SU-DHL-6 (cell line): ENCODE measurements at regions not wholly inside any gene's neighbourhood (a gene's known extent, or its start where the extent isn't known, plus 50 kb on each side); places are given as distances from the start of the nearest gene placed in this dataset.

Experiments
- CTCF ChIP-seq: fragments of 200-600 bp; sonication (generic); IDR thresholded peaks from one replicate; pipeline ENCODE4 v1.5.1; 2017; ENCODE audit warnings: antibody characterized with exemption, mild to moderate bottlenecking, low read length, moderate library complexity; ENCODE audit not compliant: insufficient read depth, poor library complexity, severe bottlenecking
- EZH2phosphoT487 ChIP-seq: fragments of 200-600 bp; sonication (generic), shearing (Covaris generic); conservative IDR thresholded peaks from 2 replicates; pipeline ENCODE4 v1.6.1; 2018; ENCODE audit warnings: mild to moderate bottlenecking, antibody characterized with exemption, low read length, moderate library complexity, mixed read lengths

GRCh38 chr1:30373471-30374399 is 349.6 kb downstream of the MATN1 start:
- TF ChIP-seq CTCF = no peak
- no peak for TF ChIP-seq EZH2phosphoT487
